ENCODE measurements at regions not wholly inside any gene's neighbourhood (a gene's known extent, or its start where the extent isn't known, plus 50 kb on each side); places are given as distances from the start of the nearest gene placed in this dataset.

DNA sequence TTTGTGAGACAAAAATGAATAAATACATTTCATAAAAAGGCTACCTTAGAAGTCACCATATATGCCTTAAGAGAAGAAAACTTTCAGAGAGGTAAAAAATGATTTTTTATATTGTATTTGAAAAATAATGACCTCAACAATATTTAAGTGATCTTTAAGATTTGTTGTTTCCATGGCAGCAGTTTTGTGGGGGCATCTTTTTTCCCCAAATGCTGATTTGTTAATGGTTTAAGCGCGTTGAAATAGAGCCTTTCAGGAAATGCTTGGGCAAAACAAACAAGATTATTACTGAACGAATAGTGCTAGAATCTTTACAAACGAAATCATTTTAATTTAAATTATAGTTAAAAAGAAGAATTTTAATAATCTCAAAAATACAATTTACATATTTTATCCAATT, 103.1 kb upstream of the MYO16 start:
- no peak for DNase-seq (ENCODE audit: low read depth in 3 of 3)

- no peak for DNase-seq (ENCODE audit: low read depth in 3 of 3)
Observed at GRCh38 chr13:108527844-108528243, 101.6 kb upstream of the MYO16 start.

GRCh38 chr13:108528303-108528702, 101.1 kb upstream of the MYO16 start:
- DNase-seq (ENCODE audit: low read depth in 3 of 3): no peak

GRCh38 chr13:108533842-108534241, 95.6 kb upstream of the MYO16 start:
- no peak for DNase-seq (ENCODE audit: low read depth in 3 of 3)

DNA sequence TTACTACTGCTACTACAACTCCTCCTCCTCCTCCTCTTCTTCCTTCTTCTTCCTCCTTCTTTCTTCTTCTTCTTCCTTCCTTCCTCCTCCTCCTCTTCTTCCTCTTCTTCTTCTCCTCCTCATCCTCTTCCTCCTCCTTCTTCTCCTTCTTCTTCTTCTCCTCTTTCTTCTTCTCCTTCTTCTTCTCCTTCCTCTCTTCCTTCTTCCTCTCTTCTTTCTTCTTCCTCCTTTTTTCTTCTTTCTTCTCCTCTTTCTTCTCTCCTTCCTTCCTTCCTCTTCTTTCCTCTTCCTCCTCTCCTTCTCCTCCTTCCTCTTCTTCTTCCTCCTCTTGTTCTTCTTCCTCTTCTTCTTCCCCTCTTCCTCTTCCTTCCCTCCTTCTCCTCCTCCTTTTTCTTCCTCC, 94.7 kb upstream of the MYO16 start:
- DNase-seq (ENCODE audit: low read depth in 3 of 3): no peak

DNA sequence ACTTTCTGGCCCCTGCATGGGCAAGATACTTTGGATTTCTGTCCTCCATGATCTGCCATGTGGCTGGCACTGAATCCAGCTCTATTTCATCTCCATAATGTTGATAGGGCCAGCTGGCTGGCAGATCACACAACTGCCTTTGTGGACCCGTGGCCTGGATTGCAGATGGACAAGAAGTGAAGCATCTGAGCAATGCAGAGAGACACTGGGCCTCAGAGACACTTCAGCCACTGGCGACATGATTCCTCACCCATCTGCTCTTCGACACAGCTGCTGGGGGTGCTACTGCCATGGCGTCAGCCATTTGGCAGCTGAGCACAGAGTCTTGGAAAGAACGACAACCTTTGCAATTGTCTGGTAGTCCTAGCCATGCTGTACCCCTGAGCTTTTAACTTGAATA, 79.5 kb upstream of the MYO16 start:
- no peak for DNase-seq (ENCODE audit: low read depth in 3 of 3)

- no peak for DNase-seq (ENCODE audit: low read depth in 3 of 3)
Observed at GRCh38 chr13:108551674-108552073, 77.7 kb upstream of the MYO16 start.

- DNase-seq (ENCODE audit: low read depth in 3 of 3): no peak
Observed at GRCh38 chr13:108558489-108558888, 70.9 kb upstream of the MYO16 start.

DNA sequence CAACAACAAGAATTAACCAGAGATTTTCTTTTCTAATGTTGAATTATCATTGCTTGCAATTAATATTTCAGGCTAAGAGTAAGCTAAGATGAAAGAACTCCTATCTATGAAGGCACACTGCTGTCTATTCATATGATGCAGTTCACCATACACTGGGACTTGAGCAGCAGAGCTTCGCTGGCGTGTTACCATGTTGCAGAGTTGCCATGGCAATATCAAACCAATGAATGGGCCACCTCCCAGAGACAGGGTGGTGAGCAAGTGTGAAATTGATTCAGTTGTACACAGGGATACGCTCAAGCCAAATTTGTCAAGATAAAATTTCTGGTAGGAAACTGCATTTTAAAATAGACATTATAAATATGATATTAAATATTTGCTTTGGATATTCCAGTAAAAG, 69.3 kb upstream of the MYO16 start:
- DNase-seq (ENCODE audit: low read depth in 3 of 3): no peak

GRCh38 chr13:108561149-108561548, 68.3 kb upstream of the MYO16 start:
- DNase-seq (ENCODE audit: low read depth in 3 of 3): no peak

DNA sequence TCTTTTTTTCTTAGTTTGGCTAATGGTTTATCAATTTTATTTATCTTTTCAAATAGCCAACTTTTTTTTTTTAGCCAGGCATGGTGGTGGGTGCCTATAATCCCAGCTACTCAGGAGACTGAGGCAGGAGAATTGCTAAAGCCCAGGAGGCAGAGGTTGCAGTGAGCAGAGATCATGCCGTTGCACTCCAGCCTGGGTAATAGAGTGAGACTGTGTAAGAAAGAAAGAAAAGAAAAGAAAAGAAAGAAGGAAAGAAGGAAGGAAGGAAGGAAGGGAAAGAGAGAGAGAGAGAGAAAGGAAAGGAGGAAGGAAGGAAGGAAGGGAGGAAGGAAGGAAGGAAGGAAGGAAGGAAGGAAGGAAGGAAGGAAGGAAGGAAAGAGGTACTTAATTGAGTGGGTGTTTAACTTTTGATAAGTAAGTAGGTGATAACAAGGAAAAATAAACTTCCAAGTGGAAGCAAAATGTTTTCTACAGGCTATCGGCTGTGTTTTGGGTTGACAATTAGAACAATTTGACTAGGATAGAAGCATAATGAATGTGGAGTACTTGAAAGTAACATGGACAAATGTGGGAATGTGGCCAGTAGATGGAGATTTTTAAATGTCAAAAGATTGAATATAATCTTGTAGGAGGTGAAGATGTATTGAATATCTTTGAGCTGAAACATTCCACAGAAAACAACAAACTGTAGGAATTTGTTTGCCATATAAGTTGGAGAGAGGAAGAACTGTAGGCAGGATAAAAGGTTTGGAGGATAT, 62.8 kb upstream of the MYO16 start:
- DNase-seq (ENCODE audit: low read depth in 3 of 3): no peak

DNA sequence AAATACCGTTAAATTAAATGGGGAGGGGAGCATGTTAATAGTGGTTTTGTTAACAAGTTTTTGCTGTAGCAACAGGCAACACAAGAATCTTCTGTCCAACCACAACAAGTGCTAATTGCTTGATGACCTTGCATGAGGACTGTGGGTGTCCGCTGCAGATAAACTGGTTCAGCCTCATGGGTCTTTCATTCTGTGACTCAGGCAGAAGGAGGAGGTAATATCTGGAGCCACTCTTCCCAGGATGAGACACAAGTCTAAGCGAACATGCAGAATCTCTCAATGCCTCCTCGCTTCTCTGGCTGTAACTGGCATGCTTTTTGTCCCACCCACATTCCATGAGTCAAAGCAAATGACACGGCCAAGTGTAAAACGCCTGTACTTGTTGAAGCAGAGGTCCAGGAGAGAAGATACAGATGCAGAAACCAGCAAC, 56.6 kb upstream of the MYO16 start:
- DNase-seq (ENCODE audit: low read depth in 3 of 3): no peak

GRCh38 chr13:108573455-108573854, 56.0 kb upstream of the MYO16 start:
- no peak for DNase-seq (ENCODE audit: low read depth in 3 of 3)

- no peak for DNase-seq (ENCODE audit: low read depth in 3 of 3)
Observed at GRCh38 chr13:108574856-108575255, 54.6 kb upstream of the MYO16 start.

GRCh38 chr13:108575430-108575829, 54.0 kb upstream of the MYO16 start:
- DNase-seq (ENCODE audit: low read depth in 3 of 3): no peak
